ENCODE measurements at regions not wholly inside any gene's neighbourhood (a gene's known extent, or its start where the extent isn't known, plus 50 kb on each side); places are given as distances from the start of the nearest gene placed in this dataset.
"Not testable (repeated sequence)": the region's sequence is repeated elsewhere in the genome, so short reads cannot be mapped to it uniquely, and the experiment has no call there.

GRCh38 chr13:44312131-44312530, 61.5 kb upstream of the SERP2 start:
- DNase-seq, result no peak

- peak; percentile 76 for DNase-seq
Measured at GRCh38 chr13:44312834-44313551, 60.6 kb upstream of the SERP2 start.

- DNase-seq, result peak; percentile 59
Measured at GRCh38 chr13:44313674-44314073, 60.0 kb upstream of the SERP2 start.

GRCh38 chr13:44314160-44314559, 59.5 kb upstream of the SERP2 start:
- DNase-seq, result not testable (repeated sequence)

- no peak for DNase-seq
Measured at GRCh38 chr13:44317752-44318151, 55.9 kb upstream of the SERP2 start.

- no peak for DNase-seq
Measured at GRCh38 chr13:44318161-44318560, 55.5 kb upstream of the SERP2 start.

GRCh38 chr13:44320611-44321010, 53.0 kb upstream of the SERP2 start:
- DNase-seq, result no peak

- DNase-seq, result no peak
Measured at GRCh38 chr13:44321961-44322360, 51.7 kb upstream of the SERP2 start.

- DNase-seq, result no peak
Measured at GRCh38 chr13:44322928-44323327, 50.7 kb upstream of the SERP2 start.

GRCh38 chr13:44323754-44324153, 49.9 kb upstream of the SERP2 start:
- DNase-seq, result no peak

Measured in inflammatory macrophage treated with lipopolysaccharide for 4 hours (primary cell).